HG02852 (cell line): ENCODE measurements at regions not wholly inside any gene's neighbourhood (a gene's known extent, or its start where the extent isn't known, plus 50 kb on each side); places are given as distances from the start of the nearest gene placed in this dataset.
"Not testable (repeated sequence)": the region's sequence is repeated elsewhere in the genome, so short reads cannot be mapped to it uniquely, and the experiment has no call there.

Experiments used
- ATAC-seq: cut with Tn5 transposase; IDR thresholded peaks from one replicate; pipeline ENCODE4 v1.9.1; 2021; ENCODE audit warnings: mild to moderate bottlenecking, moderate library complexity; ENCODE audit not compliant: unreplicated experiment

DNA sequence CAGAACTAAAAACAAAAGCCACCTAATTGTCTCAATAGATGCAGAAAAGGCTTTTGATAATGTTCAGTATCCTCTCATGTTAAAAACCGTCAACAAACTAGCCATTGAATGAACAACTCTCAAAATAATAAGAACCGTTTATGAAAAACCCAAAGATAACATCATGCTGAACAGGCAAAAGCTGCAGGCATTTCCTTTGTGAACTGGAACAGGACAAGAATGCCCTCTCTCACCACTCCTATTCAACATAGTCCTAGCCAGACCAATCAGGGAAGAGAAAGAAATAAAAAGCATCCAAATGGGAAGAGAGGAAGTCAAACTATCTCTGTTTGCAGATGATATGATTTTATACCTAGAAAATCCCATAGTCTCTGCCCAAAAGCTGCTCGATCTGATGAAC lies 179.6 kb upstream of the EDNRB start:
- no peak for ATAC-seq

- ATAC-seq, result no peak
Measured at GRCh38 chr13:78096221-78096620, 177.6 kb upstream of the EDNRB start.

DNA sequence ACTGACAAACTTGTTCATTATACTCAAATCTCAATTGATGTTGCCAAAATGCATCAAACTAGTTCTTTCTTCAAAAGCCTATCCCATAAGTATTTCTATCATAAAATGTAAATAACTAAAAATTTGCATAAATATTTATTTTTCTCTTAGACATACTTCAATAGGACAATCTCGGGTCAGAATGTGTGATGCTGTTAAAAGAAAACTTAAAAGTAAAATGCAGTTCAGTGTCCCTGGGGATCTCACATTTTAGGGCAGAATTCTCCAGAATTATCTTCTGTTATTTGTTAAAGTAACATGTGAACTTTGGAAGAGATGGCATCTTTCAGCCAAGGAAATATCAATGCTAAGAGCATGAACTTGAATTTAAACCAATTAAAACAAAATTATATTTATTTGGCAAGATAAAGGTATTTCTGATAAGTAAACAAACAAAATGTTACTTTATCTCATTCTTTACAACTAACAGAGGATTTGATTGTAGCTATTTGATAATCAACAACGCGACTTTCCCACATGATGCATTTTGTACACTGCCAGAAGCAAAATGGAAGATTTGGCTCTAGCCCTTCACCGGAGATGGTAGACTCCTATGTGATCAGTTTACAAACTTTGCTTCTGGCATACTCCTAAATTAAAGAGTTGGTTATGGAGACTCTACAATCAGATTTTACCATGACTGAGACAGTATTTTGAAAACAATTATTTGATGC lies 169.5 kb upstream of the EDNRB start:
- ATAC-seq, result no peak

DNA sequence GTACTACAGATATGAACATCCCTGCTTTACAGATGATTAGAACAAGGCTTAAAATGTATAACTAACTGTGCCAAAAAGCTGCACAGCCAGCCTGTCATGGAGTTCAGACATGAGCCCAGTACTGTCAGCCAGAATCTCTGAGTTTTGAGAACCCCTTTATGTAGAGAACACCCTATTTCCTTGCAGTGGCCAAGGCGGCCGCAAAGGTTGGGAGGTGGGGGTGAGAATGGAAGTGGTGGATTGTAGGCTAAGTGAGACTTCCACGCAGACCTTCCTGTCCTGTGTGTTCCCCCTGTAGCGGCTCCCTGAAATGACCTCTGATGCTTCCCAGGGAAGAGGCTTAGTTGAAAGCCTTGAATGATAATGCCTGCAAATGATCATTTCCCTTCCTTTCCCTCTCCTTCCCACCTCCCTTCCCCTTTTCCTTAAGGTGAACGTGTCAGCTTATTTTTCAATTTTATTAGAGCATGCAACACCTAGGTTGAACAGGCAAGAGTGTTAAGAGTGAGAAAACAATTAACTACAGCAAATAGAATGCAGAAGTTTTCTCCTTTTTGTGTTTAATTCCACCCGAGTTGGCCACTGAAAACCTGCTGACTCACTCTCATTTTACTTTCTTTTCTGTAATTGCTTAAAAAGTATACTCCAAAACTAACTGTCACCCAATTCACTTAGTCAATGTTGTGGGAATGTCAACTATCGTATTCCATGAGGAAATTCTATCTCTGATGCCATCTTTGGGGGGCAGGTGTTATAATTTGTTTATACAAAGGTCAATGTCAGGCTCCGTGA lies 167.0 kb upstream of the EDNRB start:
- ATAC-seq, result no peak

DNA sequence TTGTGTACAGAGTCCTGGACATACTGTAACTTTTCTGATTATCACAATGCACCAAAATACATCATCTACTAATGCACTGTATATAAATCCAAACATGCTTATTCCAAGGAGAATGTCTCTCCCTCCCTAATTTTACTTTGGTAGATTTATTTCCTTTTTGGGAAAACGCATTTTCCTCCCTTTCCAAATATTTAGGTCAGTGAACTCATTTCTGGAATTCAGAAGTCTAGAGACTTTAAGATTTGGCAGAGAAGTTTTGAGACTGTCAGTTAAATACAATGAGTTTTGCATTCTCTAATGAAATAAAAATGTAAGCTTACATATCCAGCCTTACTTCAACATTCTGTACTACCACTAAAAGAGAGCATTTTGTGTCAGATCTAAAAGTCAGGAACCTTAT lies 165.8 kb upstream of the EDNRB start:
- no peak for ATAC-seq

DNA sequence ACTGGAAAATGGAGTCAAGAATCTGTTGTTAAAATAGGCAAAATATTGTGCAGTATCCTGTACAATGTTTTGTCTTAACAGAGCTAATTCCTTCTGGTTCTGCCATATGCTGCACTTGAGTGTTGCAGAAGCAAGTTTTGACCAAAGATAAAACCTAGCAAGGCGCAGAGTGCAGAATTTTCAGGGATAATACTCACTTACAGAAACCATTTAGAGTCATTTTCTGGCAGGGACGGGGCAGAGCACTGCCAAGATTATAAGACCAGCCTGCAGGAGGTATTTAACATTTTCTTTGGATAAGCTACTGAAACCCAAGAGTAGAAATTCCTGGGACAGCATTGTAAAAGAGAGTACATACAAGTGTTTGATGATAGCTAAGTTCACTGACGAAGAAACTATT lies 159.5 kb upstream of the EDNRB start:
- no peak for ATAC-seq

- ATAC-seq, result no peak
Measured at GRCh38 chr13:78067290-78067689, 148.7 kb upstream of the EDNRB start.

DNA sequence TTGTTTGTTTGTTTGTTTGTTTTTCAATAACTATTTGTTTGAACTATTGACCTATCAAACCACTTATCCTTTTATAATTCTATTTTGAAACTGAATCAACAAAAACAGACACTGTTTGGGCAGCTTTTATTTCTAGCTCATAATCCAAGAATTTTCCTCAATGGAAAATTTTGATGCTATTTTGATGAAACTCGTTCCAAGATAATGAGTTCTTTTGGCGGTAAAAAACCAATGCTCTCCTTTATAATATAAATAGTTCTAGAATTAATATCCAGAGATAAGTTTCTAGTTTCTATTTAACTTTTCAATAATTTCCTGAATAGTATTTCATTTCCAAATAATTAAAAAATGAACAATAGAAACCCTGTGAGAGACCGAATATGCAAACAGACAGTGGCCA lies 146.5 kb upstream of the EDNRB start:
- ATAC-seq, result no peak

- no peak for ATAC-seq
Measured at GRCh38 chr13:78061806-78062205, 143.2 kb upstream of the EDNRB start.

- no peak for ATAC-seq
Measured at GRCh38 chr13:78060966-78061365, 142.3 kb upstream of the EDNRB start.

- not testable (repeated sequence) for ATAC-seq
Measured at GRCh38 chr13:78056865-78057264, 138.2 kb upstream of the EDNRB start.

GRCh38 chr13:78054157-78054556 lies 135.5 kb upstream of the EDNRB start:
- ATAC-seq, result no peak

DNA sequence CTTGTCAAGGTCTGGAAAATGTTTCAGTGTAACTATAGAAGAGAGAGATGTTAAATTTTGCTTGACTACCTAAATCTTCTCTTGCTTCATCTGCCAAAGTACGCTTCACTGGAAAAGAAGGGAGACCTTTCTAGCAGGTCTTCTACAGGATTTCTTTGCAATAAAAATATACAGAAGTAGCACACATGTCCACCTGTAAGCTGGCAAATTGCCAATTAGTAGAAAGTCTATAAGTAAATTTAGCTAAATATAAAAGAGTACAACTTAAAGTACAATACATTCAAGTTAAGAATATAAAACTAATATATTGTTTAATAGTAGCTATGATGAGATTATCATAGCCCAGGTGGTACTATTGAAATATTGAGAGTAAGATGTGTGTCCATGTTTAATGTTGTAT lies 128.5 kb upstream of the EDNRB start:
- ATAC-seq, result no peak

DNA sequence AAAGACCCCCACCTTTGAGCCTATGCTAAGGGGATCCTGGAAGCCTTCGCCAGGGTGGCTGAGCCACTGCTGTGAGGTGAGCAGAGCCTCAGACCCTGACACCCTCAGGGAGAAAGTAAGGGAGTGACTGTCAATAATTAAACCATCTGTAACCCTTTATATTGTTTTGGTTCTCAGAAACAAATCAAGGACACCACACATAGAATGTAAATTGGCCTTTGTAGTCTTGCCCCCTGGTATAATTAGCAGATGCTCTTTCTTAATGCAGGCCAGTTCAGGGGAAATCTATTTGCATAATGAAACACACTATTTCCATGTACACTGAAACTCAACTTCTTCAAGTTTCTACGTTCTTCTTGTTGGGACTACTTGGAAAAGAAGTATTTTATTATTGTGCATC lies 127.7 kb upstream of the EDNRB start:
- peak; percentile 80 for ATAC-seq

- peak; percentile 16 for ATAC-seq
Measured at GRCh38 chr13:78045916-78046315, 127.3 kb upstream of the EDNRB start.

DNA sequence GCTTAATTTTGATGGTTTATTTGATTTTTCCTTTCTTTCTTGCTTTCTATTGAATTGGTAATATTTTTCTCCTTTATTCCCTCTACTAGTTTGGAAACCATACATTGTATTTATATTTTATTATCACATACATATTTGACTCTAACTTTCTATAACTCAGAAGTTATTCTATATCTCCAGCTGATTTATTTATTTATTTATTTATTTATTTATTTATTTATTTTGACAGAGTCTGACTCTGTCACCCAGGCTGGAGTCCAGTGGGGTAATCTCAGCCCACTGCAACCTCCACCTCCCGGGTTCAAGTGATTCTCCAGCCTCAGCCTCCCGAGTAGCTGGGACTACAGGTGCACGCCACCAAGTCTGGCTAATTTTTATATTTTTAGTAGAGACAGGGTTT lies 122.7 kb upstream of the EDNRB start:
- not testable (repeated sequence) for ATAC-seq

DNA sequence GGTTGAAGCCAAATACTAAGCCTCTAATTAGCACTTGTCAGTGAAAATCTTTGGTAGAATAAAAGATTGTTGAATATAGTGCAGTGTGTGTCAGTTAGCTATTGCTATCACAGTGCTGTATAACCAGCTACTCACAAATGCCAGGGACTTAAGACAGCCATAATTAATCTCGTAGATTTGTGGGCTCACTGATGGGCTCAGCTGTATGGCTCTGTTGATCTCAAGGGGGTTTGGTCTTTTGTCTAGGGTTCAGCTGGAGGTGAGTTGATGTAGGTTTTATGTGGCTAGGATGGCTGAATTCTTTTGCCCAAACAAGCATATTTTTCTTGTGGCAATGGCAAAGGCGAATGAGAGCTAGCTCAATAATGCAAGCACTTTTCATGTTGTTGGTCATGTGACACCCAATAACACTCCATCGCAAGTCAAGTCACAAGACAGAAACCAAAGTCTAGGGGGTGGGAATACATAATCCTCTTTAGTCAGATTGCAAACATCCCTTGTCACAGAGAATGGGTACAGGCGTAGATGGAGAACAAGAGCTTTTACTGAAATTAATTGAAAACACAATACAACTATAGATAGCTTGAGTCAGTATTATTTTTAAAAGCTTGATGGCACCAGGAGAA lies 121.7 kb upstream of the EDNRB start:
- no peak for ATAC-seq

DNA sequence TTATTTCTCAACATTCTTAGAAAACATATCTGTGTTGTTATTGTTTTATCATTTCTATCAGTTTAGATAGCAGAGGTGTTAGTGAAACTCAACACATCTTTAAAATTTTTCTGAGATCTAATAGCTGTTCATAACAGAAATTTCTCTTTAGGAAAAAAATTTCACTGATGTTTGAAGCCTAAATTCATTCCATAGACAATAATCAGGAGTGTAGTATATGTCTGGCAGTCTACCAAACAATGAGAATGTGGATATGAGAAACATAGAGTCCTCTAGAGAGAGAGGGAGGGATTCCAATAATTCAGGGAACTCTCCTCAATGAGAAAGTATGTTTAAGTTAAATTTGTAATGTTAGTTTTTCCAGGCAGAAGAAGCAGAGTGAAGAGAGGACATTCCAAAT lies 118.2 kb upstream of the EDNRB start:
- no peak for ATAC-seq

GRCh38 chr13:78035500-78035899 lies 116.9 kb upstream of the EDNRB start:
- ATAC-seq, result no peak

- ATAC-seq, result no peak
Measured at GRCh38 chr13:78033509-78033908, 114.9 kb upstream of the EDNRB start.

DNA sequence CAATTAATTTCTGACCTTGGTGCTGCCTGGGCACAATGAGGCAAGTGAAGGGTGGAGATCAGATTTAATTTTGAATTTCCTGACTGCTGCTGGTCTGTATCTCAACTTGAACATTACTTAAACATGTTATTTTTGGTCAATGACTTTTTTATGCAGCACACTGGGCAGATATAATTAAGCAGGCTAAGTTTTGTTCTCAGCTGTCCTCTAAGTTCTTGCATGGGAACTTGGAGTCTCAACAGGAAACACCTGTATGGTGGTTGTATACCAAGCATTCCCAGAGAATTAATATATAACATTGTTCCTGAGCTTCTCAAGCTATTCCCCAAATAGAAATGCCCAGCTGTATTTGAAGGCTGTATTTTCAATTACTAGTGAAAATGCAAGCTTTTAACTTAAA lies 113.5 kb upstream of the EDNRB start:
- ATAC-seq, result no peak

- no peak for ATAC-seq
Measured at GRCh38 chr13:78030341-78030896, 111.8 kb upstream of the EDNRB start.
